Endothelial cell (in vitro differentiated cells): ENCODE measurements at regions not wholly inside any gene's neighbourhood (a gene's known extent, or its start where the extent isn't known, plus 50 kb on each side); places are given as distances from the start of the nearest gene placed in this dataset.
A peak's percentile ranks its signal among the peaks of the same experiment; 100 is the strongest.
"Not testable (repeated sequence)": the region's sequence is repeated elsewhere in the genome, so short reads cannot be mapped to it uniquely, and the experiment has no call there.

Source experiments
- DNase-seq: peaks from one replicate; pipeline ENCODE4 v3.0.0; 2021; ENCODE audit warnings: low spot score
- H3K27ac Mint-ChIP-seq: one replicate; pipeline ENCODE4 v1.8.0; 2021; ENCODE audit warnings: mixed read lengths, inconsistent platforms; ENCODE audit not compliant: unreplicated experiment
- H3K27me3 Mint-ChIP-seq: one replicate; pipeline ENCODE4 v1.8.0; 2021; ENCODE audit warnings: mild to moderate bottlenecking, moderate library complexity, mixed read lengths, inconsistent platforms; ENCODE audit not compliant: unreplicated experiment
- H3K36me3 Mint-ChIP-seq: one replicate; pipeline ENCODE4 v1.8.0; 2021; ENCODE audit warnings: mild to moderate bottlenecking, low read depth, mixed read lengths, inconsistent platforms; ENCODE audit not compliant: unreplicated experiment
- H3K4me1 Mint-ChIP-seq: one replicate; pipeline ENCODE4 v1.8.0; 2021; ENCODE audit warnings: mild to moderate bottlenecking, mixed read lengths, inconsistent platforms; ENCODE audit not compliant: unreplicated experiment
- H3K4me3 Mint-ChIP-seq: one replicate; pipeline ENCODE4 v1.8.0; 2021; ENCODE audit warnings: mild to moderate bottlenecking, mixed read lengths, inconsistent platforms; ENCODE audit not compliant: unreplicated experiment
- H3K9me3 Mint-ChIP-seq: one replicate; pipeline ENCODE4 v1.8.0; 2021; ENCODE audit warnings: mixed read lengths, inconsistent platforms; ENCODE audit not compliant: unreplicated experiment
- TF ChIP-seq, protein P1 (sequence below): fragments of 200-600 bp; sonication (generic); IDR thresholded peaks from one replicate; pipeline ENCODE4 v1.5.0; 2021; ENCODE audit warnings: antibody characterized with exemption; ENCODE audit not compliant: unreplicated experiment

DNA sequence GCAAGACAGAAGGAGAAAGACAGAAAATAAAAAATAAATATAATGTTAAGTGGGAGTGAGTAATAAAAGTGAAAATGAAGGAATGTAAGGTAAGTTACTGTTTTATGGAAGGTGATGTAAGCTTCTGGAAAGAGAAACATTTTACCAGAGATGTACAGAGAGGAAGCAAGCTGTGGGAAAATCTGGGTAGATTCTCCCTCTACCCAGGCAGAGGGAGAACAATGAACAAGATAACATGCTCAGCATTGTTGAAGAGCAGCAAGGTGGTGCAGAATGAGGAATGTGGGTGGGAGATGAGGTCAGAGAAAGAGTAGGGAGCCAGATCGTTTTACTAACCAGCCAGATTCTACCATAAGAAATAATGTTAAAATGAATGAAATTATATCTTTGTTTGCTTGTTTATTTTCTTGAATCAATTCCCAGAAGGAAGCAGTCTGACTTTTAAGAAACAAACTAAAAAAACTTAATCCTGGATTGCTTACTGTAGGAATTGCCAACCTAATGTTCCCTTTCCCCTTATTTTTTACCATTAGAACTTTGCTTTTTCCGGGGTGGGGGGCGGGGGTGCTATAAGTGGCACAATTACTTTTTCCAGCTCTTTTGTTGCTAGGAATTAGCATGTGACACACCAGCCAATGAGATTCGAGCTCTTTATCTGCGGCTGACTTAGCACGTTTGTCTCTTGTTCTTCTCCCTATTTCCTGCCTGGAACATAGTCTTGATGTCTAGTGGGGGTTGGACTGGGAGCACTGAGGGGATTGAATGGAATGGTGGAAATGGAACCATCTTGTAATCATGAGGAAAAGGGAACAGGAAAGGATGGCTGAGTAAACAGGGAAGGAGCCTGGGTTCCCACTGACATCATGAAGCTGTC lies 356.7 kb downstream of the TMEM167A start:
- H3K27me3 Mint-ChIP-seq, result peaks cover 11% of the 10 kb centered on the region
- peaks cover 47% of the 10 kb centered on the region for H3K4me1 Mint-ChIP-seq
- H3K4me3 Mint-ChIP-seq, result peak overlapping the region; percentile 28
- peak; percentile 56 for DNase-seq
- peaks cover 8% of the 10 kb centered on the region for H3K36me3 Mint-ChIP-seq
- H3K9me3 Mint-ChIP-seq, result peaks cover 4% of the 10 kb centered on the region
- TF ChIP-seq, protein P1, sequence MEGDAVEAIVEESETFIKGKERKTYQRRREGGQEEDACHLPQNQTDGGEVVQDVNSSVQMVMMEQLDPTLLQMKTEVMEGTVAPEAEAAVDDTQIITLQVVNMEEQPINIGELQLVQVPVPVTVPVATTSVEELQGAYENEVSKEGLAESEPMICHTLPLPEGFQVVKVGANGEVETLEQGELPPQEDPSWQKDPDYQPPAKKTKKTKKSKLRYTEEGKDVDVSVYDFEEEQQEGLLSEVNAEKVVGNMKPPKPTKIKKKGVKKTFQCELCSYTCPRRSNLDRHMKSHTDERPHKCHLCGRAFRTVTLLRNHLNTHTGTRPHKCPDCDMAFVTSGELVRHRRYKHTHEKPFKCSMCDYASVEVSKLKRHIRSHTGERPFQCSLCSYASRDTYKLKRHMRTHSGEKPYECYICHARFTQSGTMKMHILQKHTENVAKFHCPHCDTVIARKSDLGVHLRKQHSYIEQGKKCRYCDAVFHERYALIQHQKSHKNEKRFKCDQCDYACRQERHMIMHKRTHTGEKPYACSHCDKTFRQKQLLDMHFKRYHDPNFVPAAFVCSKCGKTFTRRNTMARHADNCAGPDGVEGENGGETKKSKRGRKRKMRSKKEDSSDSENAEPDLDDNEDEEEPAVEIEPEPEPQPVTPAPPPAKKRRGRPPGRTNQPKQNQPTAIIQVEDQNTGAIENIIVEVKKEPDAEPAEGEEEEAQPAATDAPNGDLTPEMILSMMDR, result no peak
- peak overlapping the region; percentile 99 for H3K27ac Mint-ChIP-seq

DNA sequence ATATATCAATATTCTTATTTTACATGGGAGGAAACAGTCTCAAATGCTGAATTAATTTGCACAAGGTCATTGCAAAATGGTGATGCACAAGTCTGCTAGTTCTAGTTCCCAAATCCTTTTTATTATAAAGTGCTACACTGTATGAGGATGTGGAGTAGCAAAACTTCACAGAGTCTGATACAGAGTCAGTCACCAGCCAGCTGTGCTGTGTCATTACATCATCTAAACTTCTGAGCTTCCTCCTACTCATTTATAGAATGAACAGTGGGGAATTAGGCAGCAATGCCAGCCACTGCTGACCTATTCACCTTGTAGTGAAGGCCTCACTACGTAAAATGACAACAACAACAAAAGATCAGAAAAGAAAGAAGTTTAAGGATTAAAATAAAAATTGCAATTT lies 357.8 kb downstream of the TMEM167A start:
- Mint-ChIP-seq H3K27me3 (peaks cover 11% of the 10 kb centered on the region), H3K9me3 (peaks cover 4% of the 10 kb centered on the region), H3K27ac (peak overlapping the region; percentile 99), H3K4me1 (peaks cover 47% of the 10 kb centered on the region), H3K36me3 (peaks cover 8% of the 10 kb centered on the region), H3K4me3 (peak overlapping the region; percentile 43)
- TF ChIP-seq, protein P1, result no peak
- peak; percentile 16 for DNase-seq

DNA sequence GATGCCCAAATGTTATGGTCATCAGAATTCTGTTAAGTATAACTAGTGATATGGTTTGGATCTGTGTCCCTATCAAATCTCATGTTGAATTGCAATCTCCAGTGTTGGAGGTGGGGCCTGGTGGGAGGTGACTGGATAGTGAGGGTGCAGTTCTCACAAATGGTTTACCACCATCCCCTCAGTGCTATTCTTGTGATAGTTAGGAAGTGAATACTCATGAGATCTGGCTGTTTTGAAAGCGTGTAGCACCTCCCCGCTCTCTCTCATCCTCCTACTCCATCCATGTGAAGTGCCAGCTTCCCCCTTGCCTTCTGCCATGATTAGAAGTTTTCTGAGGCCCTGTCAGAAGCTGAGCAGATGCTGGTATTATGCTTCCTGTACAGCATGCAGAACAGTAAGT lies 359.5 kb downstream of the TMEM167A start:
- Mint-ChIP-seq H3K4me1 (peaks cover 42% of the 10 kb centered on the region), H3K4me3 (peak overlapping the region; percentile 37), H3K9me3 (peaks cover 4% of the 10 kb centered on the region), H3K36me3 (peaks cover 11% of the 10 kb centered on the region), H3K27me3 (peaks cover 16% of the 10 kb centered on the region), H3K27ac (peak overlapping the region; percentile 52)
- DNase-seq, result no peak
- TF ChIP-seq, protein P1, result no peak

GRCh38 chr5:82714732-82715131 lies 362.5 kb downstream of the TMEM167A start:
- not testable (repeated sequence) for H3K9me3 Mint-ChIP-seq, H3K27me3 Mint-ChIP-seq, H3K27ac Mint-ChIP-seq, DNase-seq, H3K4me3 Mint-ChIP-seq
- Mint-ChIP-seq H3K4me1 (peaks cover 17% of the 10 kb centered on the region), H3K36me3 (peaks cover 11% of the 10 kb centered on the region)

DNA sequence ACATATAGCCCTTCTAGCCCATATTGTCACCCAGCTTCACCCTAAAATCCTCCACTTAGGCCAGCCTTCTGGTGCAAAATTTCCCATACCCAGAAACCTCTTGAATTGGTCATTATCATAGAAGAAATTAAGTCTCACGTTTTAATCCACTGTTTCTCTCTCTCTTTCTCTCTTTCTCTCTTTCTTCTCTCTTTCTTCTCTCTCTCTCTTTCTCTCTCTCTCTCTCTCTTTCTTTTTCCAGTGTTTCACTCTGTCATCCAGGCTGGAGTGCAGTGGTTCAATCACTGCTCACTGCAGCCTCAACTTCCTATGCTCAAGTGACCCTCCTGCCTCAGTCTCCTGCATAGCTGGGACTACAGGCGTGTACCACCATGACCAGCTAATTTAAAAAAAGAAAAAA lies 363.4 kb downstream of the TMEM167A start:
- Mint-ChIP-seq H3K27ac (no peak overlapping the region), H3K9me3 (peaks cover 4% of the 10 kb centered on the region), H3K36me3 (peaks cover 11% of the 10 kb centered on the region), H3K27me3 (peaks cover 7% of the 10 kb centered on the region), H3K4me1 (peaks cover 9% of the 10 kb centered on the region), H3K4me3 (no peak overlapping the region)
- no peak for DNase-seq
- TF ChIP-seq, protein P1, result no peak
